ENCODE measurements at regions not wholly inside any gene's neighbourhood (a gene's known extent, or its start where the extent isn't known, plus 50 kb on each side); places are given as distances from the start of the nearest gene placed in this dataset.
"Not testable (repeated sequence)": the region's sequence is repeated elsewhere in the genome, so short reads cannot be mapped to it uniquely, and the experiment has no call there.

DNA sequence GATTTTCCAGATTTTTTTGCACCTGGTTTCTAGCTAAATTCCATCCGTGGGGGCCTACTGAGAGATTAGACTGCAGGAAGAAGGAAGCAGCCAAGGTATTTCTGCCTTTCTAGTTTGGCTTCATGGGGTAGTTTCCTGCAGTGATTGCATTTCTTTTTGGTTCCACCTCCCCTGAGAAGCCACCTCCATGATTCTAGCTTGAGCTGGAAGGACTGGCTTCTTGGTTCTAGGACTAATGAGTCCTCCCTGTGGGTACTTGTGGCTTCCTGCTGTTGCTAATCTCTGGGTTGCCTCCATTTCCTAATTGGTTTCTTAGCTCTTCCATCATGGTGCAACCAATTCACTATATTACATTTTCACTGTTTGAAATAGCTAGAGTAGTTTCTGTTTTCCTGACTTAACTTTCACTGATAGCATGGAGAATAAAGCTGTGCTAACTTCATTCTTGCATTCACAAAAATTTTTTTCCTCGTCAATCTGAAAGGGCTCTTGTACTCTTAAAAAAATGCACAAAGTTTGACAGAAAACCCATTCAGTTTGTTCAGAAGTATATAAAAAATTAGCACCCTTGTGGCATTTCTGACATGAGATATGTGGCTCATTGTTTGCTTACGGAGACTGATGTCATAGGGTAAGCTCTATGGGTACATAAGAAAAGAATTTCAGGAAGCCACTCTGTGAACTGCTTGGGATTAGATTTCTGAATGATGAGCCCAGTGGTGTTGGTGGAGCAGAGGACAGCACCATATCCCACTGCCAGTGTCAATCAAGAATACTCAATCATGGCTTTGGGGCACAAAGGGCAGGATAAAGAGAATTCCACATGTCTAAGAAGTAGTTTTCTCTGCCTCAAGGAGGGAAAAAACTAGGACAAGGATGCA is 242.8 kb upstream of the RBMS1 start:
- no peak for DNase-seq

GRCh38 chr2:160737247-160737646 is 243.6 kb upstream of the RBMS1 start:
- DNase-seq: no peak

DNA sequence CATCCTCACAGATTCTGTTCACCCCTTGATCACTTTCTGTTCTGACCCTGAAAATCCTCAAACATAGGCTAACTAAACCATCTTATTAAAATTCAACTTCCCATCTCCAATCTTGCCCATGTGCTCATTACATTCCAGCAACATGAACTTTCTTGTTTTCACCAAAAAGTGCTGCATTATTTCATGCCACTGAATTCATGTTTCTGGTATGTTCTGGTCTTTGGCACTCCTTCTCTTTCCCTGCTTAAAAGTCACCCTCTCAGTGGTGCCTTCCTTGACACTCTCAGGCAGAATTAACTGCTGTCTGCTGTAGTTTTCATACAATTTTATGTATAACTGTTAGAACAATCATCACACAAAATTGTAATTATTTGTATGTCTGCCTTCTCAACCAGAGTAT is 247.7 kb upstream of the RBMS1 start:
- DNase-seq: no peak

GRCh38 chr2:160741815-160742214 is 248.2 kb upstream of the RBMS1 start:
- no peak for DNase-seq

- no peak for DNase-seq
Measured at GRCh38 chr2:160742667-160743066, 249.1 kb upstream of the RBMS1 start.

DNA sequence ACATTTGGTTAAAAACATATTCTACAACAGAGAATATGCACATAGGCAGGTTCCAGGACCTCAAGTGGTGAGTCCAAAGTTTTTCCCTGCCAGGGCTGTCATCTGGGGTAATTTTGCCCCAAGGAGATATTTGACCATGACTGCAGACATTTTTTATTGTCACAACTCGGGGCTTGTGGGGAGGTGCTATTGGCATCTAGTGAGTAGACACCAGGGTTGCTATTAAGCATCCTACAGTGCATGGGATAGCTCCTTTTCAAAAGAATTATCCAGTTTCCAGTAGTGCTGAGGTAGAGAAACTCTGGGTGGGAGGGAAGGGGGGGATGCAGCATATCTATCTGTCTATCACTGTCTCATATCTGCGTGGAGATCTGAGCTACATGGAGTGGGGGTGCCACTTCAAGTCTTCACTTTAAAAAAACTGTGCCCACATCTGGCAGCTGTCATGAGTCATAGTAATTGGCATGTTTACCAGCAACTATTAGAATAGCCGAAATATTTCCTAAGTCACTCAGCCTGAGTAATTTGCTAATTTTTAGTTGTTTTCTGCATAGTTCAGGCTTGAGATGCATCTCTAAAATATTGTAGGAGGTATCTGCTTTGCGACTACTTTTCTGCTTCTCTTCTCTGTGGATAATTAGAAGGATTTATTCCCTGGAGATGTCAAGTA is 254.0 kb upstream of the RBMS1 start:
- DNase-seq: no peak

DNA sequence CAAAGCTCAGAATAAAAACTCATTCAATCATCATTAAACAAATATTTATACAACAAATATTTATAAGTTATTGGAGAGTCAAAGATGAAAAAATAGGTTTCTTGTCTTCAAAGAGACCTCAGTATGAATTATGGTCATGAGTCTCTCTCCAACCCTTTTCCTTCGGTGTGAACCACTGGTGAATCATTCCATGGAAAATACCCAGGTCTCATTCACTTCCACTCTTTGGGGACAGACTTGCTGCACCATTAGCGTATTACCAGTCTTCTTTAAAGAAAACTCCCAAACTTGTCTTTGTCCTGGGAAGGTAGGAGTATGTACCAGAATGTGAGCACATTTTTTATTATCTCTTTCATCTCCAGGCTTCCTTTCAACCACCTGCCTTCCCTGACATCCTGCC is 257.4 kb upstream of the RBMS1 start:
- DNase-seq: no peak

DNA sequence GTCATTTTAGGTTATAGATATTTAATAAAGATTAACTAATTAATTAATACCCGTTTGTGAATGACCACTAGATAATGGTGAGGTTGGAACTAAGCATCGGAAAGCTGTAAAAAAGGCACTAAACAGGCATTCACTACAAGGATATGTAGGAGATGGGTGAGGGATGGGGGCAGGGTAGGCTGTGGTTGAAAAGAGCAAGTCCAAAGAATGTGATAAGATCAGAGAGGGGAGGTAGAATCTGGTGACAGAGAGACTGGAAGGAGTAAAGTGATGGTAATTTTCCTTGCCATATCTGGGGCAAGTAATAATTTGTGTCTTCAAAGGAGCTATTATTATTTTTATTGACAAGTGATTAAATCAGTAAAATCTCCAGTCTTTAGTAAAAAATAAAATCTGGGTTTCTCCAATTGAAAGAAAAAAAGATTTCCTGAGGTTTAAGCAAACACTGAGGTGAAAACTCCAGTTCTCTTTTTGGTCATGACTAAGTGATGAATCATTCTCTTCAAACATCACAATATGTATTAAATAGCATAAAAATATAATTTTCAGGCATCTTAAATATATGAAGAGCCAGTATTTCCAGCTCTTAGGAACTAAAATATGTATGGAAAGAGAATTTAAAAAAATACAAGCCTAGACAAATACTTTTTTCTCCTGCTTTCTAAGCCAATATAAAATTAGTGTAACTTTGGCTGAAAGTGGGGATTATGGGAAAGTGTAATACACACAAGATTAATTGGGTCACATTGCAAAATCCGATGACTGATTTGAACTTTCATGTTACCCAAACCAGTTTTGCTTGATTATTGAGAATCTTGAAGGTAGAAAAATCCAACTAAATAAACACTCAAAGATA is 259.1 kb upstream of the RBMS1 start:
- DNase-seq: peak; percentile 28

GRCh38 chr2:160753331-160753654 is 259.7 kb upstream of the RBMS1 start:
- DNase-seq: no peak

- no peak for DNase-seq
Measured at GRCh38 chr2:160753960-160754359, 260.4 kb upstream of the RBMS1 start.

DNA sequence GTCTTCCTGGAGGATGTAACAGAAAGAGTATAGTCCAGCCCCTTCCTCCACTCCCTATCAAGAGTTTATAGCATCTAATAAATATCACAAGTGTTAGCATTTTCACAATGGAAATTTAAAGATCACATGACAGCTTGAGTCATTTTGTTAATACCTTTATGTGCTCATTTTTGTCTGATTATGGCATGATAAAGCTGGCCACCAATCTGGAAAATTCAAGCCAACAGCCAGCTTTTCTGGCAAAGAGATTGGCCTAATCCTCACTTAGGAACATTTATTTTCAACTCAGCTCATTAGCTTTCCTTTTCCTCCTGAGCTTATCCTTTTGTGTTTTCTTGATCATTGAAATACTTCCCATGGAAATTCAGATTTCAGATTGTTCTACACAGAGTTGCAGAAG is 262.9 kb upstream of the RBMS1 start:
- DNase-seq: no peak

DNA sequence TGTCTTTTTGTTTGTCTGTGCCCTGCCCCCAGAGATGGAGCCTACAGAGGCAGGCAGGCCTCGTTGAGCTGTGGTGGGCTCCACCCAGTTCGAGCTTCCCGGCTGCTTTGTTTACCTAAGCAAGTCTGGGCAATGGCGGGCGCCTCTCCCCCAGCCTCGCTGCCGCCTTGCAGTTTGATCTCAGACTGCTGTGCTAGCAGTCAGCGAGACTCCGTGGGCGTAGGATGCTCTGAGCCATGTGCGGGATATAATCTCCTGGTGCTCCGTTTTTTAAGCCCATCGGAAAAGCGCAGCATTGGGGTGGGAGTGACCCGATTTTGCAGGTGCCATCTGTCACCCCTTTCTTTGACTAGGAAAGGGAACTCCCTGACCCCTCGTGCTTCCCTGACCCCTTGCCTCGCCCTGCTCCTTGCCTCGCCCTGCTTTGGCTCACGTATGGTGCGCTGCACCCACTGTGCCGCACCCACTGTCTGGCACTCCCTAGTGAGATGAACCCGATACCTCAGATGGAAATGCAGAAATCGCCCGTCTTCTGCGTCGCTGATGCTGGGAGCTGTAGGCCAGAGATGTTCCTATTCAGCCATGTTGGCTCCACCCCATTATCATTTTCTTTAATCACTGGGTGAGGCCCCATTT is 269.0 kb upstream of the RBMS1 start:
- not testable (repeated sequence) for DNase-seq

DNA sequence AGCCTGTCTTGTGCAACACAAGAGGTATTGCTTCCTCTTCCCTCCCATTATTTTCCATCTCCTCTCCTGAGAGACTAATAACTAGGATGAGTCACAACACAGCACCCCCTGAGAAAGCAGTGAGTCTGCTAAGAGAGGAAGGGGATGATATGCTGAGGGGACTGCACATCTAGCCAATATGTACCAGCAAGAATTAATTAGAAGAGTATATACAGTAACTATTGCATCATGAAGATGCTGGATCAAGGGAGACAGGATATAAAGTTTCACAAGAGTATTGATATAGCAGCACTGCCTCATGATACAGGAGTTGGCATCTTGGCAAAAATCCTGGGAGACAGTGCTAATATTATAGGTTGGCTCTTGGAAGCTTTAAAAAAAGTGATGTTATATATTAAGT is 289.9 kb upstream of the RBMS1 start:
- DNase-seq: no peak

- no peak for DNase-seq
Measured at GRCh38 chr2:160784034-160784433, 290.4 kb upstream of the RBMS1 start.

DNA sequence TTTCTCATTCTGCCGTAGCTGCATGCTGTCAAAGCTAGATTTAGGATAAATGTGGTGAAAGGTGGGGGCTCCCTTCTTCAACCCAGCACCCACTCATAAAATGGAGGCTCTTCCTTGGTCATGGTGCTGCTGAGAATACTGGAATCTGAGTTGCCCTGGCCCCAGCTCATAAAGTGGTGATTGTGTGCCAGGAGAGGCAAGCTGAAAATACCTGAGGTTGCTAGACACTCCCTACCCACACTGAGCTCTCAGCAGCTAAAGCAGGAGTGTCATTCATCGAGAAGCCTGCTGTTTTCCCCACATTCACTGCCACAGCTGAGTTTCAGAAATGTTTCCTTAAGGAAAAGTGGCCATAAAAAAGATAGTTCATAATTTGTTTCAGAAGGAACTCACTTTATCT is 297.1 kb upstream of the RBMS1 start:
- no peak for DNase-seq

GRCh38 chr2:160791884-160792283 is 298.3 kb upstream of the RBMS1 start:
- no peak for DNase-seq

DNA sequence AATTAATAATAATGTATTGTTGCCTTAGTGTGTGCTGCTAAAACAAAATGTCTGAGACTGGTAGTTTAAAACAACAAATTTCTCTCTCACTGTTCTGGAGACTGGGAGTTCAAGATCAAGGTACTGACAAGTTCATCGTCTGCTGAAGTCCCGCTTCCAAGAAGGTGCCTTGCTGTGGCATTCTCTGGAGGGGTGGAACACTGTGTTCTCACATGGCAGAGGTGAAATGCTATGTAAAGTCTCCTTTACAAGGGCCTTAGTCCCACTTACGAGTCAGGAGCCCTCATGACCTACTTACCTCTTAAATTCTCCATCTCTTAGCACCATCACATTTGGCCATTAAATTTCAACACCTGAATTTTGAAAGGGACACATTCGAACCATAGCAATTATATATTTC is 299.2 kb upstream of the RBMS1 start:
- no peak for DNase-seq

DNA sequence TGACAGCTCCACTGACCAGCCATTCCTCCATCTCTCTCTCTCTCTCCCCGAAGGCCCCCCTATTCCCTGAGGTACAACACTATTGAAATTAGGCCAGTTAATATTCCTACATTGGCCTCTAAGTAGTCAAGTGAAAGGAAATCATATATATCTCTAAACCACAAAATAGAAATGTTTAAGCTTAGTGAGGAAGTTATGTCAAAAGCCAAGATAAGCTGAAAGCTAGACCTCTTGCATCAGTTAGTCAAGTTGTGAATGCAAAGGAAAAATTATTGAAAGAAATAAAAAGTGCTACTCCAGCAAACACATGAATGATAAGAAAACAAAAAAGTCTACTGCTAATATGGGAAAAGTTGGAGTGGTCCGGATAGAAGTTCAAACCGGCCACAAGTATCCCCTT is 301.3 kb upstream of the RBMS1 start:
- DNase-seq: no peak

DNA sequence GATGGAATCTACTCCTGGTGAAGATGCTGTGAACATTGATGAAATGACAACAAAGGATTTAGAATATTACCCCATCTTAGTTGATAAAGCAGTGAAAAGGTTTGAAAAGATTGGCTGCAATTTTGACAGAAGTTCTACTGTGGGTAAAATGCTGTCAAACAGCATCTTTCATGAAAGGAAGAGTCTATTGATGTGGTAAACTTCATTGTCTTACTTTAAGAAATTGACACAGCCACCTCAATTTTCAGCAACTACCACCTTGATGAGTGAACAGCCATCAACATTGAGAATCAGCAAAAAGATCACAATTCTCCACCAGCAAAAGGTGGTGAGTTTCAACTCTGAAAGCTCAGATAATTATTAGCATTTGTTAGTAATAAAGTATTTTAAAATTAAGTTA is 310.3 kb upstream of the RBMS1 start:
- no peak for DNase-seq

DNA sequence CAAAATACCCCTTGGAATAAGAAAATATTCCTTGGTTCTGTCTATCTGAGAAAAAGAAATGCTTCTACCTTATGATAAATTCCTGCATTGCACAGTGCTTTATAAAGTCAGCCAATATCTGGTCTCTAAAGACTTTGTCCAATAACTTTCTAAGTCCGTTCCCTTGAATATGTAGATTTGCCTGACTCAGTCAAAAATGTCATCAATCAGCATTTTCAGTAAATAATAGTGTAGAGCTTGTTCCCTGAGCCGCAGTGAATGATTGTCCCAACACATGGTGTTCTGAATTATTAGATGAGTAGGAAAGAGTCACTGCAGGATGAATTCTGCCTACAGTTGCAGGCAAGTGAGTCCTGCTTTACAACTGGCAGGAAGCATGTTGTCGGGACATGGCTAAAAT is 316.8 kb upstream of the RBMS1 start:
- no peak for DNase-seq

GRCh38 chr2:160812830-160813505 is 319.4 kb upstream of the RBMS1 start:
- no peak for DNase-seq

DNA sequence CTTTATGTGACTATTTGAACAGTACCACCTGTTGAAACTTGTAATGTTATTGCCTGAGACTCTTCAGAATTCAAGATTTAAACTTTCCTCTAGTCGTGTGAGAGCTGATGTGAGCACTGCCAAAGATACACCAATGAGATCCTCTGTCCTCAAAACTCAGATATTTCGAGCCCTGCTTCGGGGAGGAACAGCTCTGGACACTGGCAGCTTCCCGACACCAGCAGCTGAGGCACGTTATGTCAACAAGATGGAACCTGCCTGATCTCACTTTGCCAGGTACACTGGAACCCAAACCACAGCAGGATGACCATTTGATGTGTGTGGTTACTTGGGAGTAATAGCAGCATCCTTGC is 319.9 kb upstream of the RBMS1 start:
- no peak for DNase-seq

All from activated CD4-positive, alpha-beta T cell treated with anti-CD3 and anti-CD28 coated beads for 48 hours (primary cell).